KMS-11 (cell line): ENCODE measurements at regions not wholly inside any gene's neighbourhood (a gene's known extent, or its start where the extent isn't known, plus 50 kb on each side); places are given as distances from the start of the nearest gene placed in this dataset.

Experiments used
- H2AFZ ChIP-seq: fragments of 200-600 bp; sonication (generic); 2 replicates; pipeline ENCODE4 v1.6.1; 2016; ENCODE audit warnings: antibody characterized with exemption, mixed run types, low read depth
- H3K27ac ChIP-seq: fragments of 200-600 bp; sonication (generic); 2 replicates; pipeline ENCODE4 v1.6.1; 2016; ENCODE audit warnings: mild to moderate bottlenecking, mixed run types
- H3K27me3 ChIP-seq: fragments of 200-600 bp; sonication (generic); 2 replicates; pipeline ENCODE4 v1.6.1; 2017; ENCODE audit warnings: mild to moderate bottlenecking, low read depth, mixed run types, moderate library complexity; ENCODE audit not compliant: insufficient read depth
- H3K36me3 ChIP-seq: fragments of 200-600 bp; sonication (generic); 2 replicates; pipeline ENCODE4 v1.6.1; 2017; ENCODE audit warnings: mild to moderate bottlenecking, mixed run types; ENCODE audit not compliant: insufficient read depth
- H3K4me1 ChIP-seq: fragments of 200-600 bp; sonication (generic); 2 replicates; pipeline ENCODE4 v1.6.1; 2016; ENCODE audit warnings: mild to moderate bottlenecking, low read depth, mixed run types; ENCODE audit not compliant: poor library complexity, severe bottlenecking
- H3K4me2 ChIP-seq: fragments of 200-600 bp; sonication (generic); 2 replicates; pipeline ENCODE4 v1.7.0; 2016; ENCODE audit warnings: mild to moderate bottlenecking, mixed run types
- H3K4me3 ChIP-seq: fragments of 200-600 bp; sonication (generic); IDR thresholded peaks from 2 replicates; pipeline ENCODE4 v1.6.1; 2017; ENCODE audit warnings: low read depth, low read length, mixed read lengths; ENCODE audit not compliant: insufficient read depth
- H3K79me2 ChIP-seq: fragments of 200-600 bp; sonication (generic); 2 replicates; pipeline ENCODE4 v1.6.1; 2016; ENCODE audit warnings: low read depth, mixed run types; ENCODE audit not compliant: insufficient read depth
- H3K9ac ChIP-seq: fragments of 200-600 bp; sonication (generic); 2 replicates; pipeline ENCODE4 v1.6.1; 2016; ENCODE audit warnings: mild to moderate bottlenecking, mixed run types
- H4K20me1 ChIP-seq: fragments of 200-600 bp; sonication (generic); 2 replicates; pipeline ENCODE4 v1.6.1; 2016; ENCODE audit warnings: mild to moderate bottlenecking, mixed run types; ENCODE audit not compliant: insufficient read depth
- CTCF ChIP-seq: fragments of 200-600 bp; sonication (generic); conservative IDR thresholded peaks from 2 replicates; pipeline ENCODE4 v1.6.1; 2017; ENCODE audit warnings: low read depth, mild to moderate bottlenecking, antibody characterized with exemption, low read length, moderate library complexity, mixed read lengths

- TF ChIP-seq CTCF, result no peak
- no peak overlapping the region for H3K27ac ChIP-seq
- H3K4me2 ChIP-seq, result no peak overlapping the region
- H3K4me1 ChIP-seq, result no peaks in the 10 kb centered on the region
- no peak overlapping the region for H3K4me3 ChIP-seq
- no peaks in the 10 kb centered on the region for H3K27me3 ChIP-seq
- H4K20me1 ChIP-seq, result no peaks in the 10 kb centered on the region
- H3K79me2 ChIP-seq, result no peaks in the 10 kb centered on the region
- no peaks in the 10 kb centered on the region for H3K36me3 ChIP-seq
- H2AFZ ChIP-seq, result no peak overlapping the region
- H3K9ac ChIP-seq, result no peak overlapping the region
These were observed 382.5 kb downstream of the KCNN2 start for GRCh38 chr5:114744406-114744805.

GRCh38 chr5:114734238-114734637, 372.4 kb downstream of the KCNN2 start:
- Histone ChIP-seq H3K27ac (no peak overlapping the region), H3K79me2 (no peaks in the 10 kb centered on the region), H3K36me3 (no peaks in the 10 kb centered on the region), H3K4me3 (no peak overlapping the region), H3K27me3 (no peaks in the 10 kb centered on the region), H3K4me1 (no peaks in the 10 kb centered on the region), H3K4me2 (no peak overlapping the region), H4K20me1 (no peaks in the 10 kb centered on the region), H3K9ac (no peak overlapping the region), H2AFZ (no peak overlapping the region)
- TF ChIP-seq CTCF, result no peak

GRCh38 chr5:114729986-114730385, 368.1 kb downstream of the KCNN2 start:
- no peak for TF ChIP-seq CTCF
- Histone ChIP-seq H3K4me2 (no peak overlapping the region), H3K27me3 (no peaks in the 10 kb centered on the region), H3K9ac (no peak overlapping the region), H3K36me3 (no peaks in the 10 kb centered on the region), H4K20me1 (no peaks in the 10 kb centered on the region), H3K4me1 (no peaks in the 10 kb centered on the region), H3K4me3 (no peak overlapping the region), H3K27ac (no peak overlapping the region), H2AFZ (no peak overlapping the region), H3K79me2 (no peaks in the 10 kb centered on the region)

- no peak overlapping the region for H3K9ac ChIP-seq
- no peaks in the 10 kb centered on the region for H3K79me2 ChIP-seq
- no peak overlapping the region for H3K27ac ChIP-seq
- TF ChIP-seq CTCF, result no peak
- H4K20me1 ChIP-seq, result no peaks in the 10 kb centered on the region
- H3K4me3 ChIP-seq, result no peak overlapping the region
- H3K4me1 ChIP-seq, result no peaks in the 10 kb centered on the region
- H2AFZ ChIP-seq, result no peak overlapping the region
- no peak overlapping the region for H3K4me2 ChIP-seq
- no peaks in the 10 kb centered on the region for H3K27me3 ChIP-seq
- H3K36me3 ChIP-seq, result no peaks in the 10 kb centered on the region
These were observed 365.5 kb downstream of the KCNN2 start for GRCh38 chr5:114727358-114727757.

- no peak overlapping the region for H3K4me3 ChIP-seq
- no peaks in the 10 kb centered on the region for H3K36me3 ChIP-seq
- no peaks in the 10 kb centered on the region for H3K27me3 ChIP-seq
- H3K4me1 ChIP-seq, result no peaks in the 10 kb centered on the region
- H2AFZ ChIP-seq, result no peak overlapping the region
- no peak overlapping the region for H3K9ac ChIP-seq
- TF ChIP-seq CTCF, result no peak
- H3K27ac ChIP-seq, result no peak overlapping the region
- no peak overlapping the region for H3K4me2 ChIP-seq
- H4K20me1 ChIP-seq, result no peaks in the 10 kb centered on the region
- H3K79me2 ChIP-seq, result no peaks in the 10 kb centered on the region
These were observed 364.3 kb downstream of the KCNN2 start for GRCh38 chr5:114726131-114726530.
